Ureter (tissue), 1 donor: ENCODE measurements at regions not wholly inside any gene's neighbourhood (a gene's known extent, or its start where the extent isn't known, plus 50 kb on each side); places are given as distances from the start of the nearest gene placed in this dataset.
A peak's percentile ranks its signal among the peaks of the same experiment; 100 is the strongest.
"Not testable (repeated sequence)": the region's sequence is repeated elsewhere in the genome, so short reads cannot be mapped to it uniquely, and the experiment has no call there.

Experiments used
- DNase-seq: peaks from one replicate; pipeline ENCODE4 v3.0.0-alpha.2; 2020; ENCODE audit warnings: low spot score
- donor health status: DM: yes; HTN: yes; CAD: no.

- no peak for DNase-seq
Observed at GRCh38 chr15:25067725-25068309, 113.0 kb downstream of the SNRPN start.

DNA sequence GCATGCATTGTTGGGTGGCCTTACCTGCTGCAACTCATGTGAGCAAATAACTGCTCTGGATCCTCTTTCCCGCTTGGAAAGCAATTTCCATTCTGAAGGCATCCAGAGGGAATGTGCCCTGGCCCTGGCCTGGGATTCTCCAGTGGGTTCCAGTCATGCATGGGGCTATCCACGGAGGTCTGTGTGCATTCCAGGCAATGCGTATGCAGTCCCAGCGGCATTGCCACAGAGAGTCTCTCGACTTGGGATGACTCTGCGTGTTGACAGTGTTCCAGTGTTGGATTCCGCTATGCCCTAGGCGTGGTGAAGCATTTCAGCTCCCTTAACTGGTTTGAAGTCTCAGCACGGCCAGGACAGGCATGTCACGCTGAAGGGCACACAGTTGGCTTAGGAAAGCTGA is 113.9 kb downstream of the SNRPN start:
- no peak for DNase-seq

DNA sequence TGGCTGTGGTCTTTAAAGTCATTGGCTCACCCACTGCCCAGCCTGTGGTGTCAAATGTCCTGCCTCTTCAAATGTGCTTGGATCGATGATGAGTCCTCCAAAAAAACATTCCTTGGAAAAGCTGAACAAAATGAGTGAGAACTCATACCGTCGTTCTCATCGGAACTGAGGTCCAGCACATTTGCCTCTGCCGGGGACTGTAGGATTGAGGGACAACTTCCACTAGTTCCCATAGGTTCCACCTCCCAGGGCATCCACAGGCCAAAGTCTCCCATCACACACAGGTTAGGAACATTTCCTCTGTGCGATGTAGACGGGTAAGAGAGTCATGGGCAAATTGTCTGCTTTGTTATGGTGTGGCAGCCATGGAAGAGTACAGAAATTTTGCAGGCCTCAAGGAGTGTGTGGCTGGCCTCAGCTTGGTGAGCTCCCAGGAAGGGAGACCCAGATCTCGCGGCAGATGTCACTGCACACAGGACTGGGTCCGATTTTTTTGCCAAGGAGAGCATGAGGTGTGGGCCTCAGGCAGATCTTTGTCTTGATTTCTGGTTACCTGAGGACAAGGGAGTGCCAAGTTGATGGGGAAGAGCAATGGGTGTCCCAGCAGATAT is 115.7 kb downstream of the SNRPN start:
- DNase-seq, result no peak

- no peak for DNase-seq
Observed at GRCh38 chr15:25072857-25073476, 118.2 kb downstream of the SNRPN start.

- peak; percentile 13 for DNase-seq
Observed at GRCh38 chr15:25087137-25087536, 132.3 kb downstream of the SNRPN start.

- peak; percentile 27 for DNase-seq
Observed at GRCh38 chr15:25088261-25088790, 133.5 kb downstream of the SNRPN start.

- DNase-seq, result peak; percentile 14
Observed at GRCh38 chr15:25089577-25089976, 134.8 kb downstream of the SNRPN start.

GRCh38 chr15:25090073-25090733 is 135.4 kb downstream of the SNRPN start:
- peak; percentile 3 for DNase-seq

DNA sequence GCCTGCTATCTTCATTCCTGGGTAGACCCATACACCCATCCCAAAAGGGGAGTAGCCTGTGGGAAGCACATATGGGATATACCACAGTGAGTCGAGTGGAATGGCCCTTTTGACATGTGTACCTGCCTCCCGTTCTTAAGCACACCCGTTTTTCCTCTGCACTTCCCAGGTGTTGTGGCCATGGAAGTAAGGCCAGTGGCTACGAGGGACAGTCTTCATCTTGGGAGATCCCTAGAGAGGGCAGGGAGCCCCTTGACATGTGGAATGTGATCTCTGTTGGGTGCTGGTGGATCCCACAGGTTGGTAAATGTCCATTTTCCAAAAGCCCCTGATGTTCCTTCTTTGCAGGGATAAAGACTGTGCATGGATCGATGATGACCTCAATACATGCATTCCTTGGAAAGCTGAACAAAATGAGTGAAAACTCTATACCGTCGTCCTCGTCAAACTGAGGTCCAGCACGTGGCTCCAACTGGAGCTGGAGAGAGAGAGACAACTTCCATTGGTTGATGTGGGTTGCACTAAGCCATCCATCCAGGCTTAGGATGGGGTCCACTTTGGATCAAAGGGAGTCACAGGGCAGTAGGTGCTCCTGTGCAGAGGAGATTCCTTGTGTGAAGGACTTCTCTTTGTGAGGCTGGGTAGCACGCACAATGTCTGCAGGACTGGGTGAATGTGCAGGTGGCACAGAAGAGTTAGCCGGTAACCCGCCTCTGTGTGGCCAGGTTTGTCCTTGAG is 136.8 kb downstream of the SNRPN start:
- peak; percentile 17 for DNase-seq

GRCh38 chr15:25092661-25093060 is 137.9 kb downstream of the SNRPN start:
- no peak for DNase-seq

DNA sequence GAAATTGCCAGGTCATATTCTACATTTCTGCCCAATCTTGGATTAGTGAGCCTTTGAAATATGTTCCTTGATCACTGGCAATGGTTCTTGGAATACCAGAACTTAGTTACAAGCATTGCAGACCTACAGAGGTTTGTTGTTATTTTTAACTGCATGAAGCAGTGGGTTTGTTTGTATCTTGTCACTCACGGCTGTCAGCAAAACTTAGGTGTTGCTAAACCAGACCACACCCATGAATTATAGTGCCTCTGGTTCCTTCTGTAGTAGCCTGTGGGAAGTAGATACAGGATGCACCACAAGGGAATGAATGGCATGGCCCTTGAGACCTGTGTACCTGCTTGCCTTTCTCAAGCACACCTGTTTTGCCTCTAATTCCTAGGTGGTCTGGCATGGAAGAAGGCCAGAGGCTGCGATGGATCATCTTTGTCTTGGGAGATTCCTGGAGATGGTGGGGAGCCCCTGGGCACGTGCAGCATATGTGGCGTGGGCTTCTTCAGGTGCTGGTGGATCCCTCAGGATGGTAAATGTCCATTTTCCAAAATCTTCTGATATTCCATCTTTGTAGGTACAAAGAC is 138.8 kb downstream of the SNRPN start:
- no peak for DNase-seq

DNA sequence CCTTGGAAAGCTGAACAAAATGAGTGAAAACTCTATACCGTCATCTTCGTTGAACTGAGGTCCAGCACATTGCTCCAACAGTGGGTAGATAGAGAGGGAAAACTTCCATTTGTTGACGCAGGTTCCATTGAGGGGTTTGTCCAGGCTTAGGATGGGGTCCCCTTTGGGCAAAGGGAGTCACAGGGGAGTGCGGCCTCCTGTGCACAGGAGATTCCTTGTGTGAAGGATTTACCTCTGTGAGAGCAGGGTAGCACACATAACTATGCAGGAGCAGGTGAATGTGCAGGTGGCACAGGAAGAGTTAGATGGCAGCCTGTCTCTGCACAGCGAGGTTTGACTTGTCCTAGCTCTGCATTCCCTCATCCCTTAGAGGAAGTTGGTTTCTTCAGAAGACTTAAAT is 139.3 kb downstream of the SNRPN start:
- no peak for DNase-seq

- DNase-seq, result no peak
Observed at GRCh38 chr15:25094519-25094918, 139.7 kb downstream of the SNRPN start.

DNA sequence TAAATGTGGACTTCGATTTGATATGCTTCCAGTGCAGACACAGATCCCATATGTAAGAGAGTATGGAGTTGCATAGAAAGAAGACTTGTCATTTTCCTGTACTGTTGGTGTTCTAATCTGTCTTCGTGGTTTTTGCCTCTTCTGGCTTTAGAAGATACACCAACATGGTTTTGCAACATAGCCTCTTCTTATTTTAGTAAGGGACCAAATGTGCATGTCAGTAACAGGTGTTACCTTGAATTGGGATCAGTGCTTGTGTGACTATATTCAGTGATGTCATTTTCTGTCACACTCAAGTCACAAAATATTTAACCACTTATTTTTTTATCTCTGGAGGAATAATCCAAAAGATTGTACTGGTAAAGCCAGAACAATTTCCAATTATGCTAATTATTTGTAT is 140.4 kb downstream of the SNRPN start:
- DNase-seq, result no peak

DNA sequence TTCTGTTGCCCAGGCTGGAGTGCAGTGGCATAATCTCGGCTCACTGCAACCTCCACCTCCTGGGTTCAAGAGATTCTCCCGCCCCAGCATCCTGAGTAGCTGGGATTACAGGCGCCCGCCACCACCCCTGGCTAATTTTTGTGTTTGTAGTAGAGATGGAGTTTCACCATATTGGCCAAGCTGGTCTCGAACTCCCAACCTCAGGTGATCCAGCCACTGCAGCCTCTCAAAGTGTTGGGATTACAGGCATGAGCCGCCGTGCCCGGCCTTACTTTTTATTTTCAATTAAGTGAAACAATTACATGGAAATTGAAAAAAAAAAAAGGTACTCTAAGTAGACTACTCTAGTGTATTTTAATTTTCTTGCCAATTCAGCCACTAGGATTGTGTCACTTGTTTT is 145.2 kb downstream of the SNRPN start:
- DNase-seq, result not testable (repeated sequence)

DNA sequence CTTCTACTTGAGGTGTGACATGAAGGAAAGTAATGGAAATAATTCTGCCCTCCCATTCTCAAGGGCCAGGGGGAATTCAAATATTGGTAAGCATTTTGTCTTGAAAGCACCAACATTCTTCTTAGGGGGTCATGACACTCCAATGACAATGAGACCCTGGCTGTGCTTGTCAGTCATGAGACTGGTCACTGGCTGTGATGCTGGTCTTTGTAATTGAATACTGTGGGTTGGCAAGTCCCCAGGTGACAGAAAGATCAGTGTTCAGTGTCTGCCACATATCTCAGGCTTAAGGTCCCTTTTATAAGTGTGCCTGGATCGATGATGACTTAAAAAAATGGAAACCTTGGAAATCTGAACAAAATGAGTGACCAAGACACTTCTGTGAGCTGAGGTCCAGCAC is 151.4 kb downstream of the SNRPN start:
- no peak for DNase-seq

GRCh38 chr15:25133804-25134203 is 179.0 kb downstream of the SNRPN start:
- no peak for DNase-seq

DNA sequence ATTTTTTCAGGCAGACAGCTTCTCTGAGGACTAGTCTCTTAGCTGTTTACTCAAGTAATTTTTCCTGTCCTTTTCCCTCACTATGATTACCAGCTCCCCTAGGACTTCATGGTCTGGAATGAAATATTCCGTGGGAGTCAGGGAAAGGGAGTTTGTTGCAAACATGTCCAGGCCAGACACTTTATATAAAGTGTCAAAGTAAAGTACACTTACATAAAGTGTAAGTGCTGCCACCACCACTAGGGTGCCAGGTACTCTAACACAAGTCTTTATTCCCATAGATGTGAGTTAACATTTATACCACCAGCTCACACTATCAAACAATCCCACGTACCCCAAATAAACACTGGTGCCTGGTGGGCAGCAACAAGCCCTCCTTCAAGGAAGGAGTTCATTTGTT is 179.8 kb downstream of the SNRPN start:
- no peak for DNase-seq

- no peak for DNase-seq
Observed at GRCh38 chr15:25136119-25136518, 181.3 kb downstream of the SNRPN start.

DNA sequence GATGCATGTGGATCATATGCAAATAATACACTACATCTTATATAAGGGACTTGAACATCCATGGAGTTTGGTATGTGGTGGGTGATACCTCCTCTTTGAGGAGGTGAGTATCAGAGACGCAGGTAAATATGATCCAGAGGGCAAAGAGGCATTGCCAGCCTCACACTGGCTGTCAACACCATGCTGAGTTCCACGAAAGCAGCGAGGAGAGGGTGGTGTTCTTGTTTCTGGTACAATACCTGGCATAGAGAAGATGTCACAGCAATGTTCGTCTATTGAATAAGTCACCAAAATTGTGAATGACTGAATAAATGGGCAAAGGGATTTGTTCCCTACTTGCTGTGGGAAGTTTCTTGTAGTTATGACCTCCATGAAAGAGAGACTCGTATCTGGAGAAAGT is 182.2 kb downstream of the SNRPN start:
- no peak for DNase-seq

GRCh38 chr15:25169318-25169717 is 214.5 kb downstream of the SNRPN start:
- peak; percentile 37 for DNase-seq
